Esophagus squamous epithelium (tissue), 4 donors: ENCODE measurements at regions not wholly inside any gene's neighbourhood (a gene's known extent, or its start where the extent isn't known, plus 50 kb on each side); places are given as distances from the start of the nearest gene placed in this dataset.

ENCODE experiments used
- CTCF ChIP-seq, 6 experiments: fragments of 450-650 bp in 4 of 6; fragments of 200-600 bp in 2 of 6; sonication (generic) in 2 of 6; IDR thresholded peaks; one replicate each; pipeline ENCODE4 v1.5.1; 2016 to 2019; ENCODE audit warnings: antibody characterized with exemption in 6 of 6, mild to moderate bottlenecking in 4 of 6, moderate library complexity in 4 of 6
- POLR2A ChIP-seq, 4 donors: fragments of 450-650 bp; IDR thresholded peaks; one replicate each; pipeline ENCODE4 v1.6.1; 2017; ENCODE audit warnings: antibody characterized with exemption in 4 of 4, mild to moderate bottlenecking in 4 of 4, moderate library complexity in 3 of 4

GRCh38 chr14:89721956-89722355, 232.6 kb downstream of the EFCAB11 start:
- TF ChIP-seq CTCF (IDR thresholded peaks at IDR 0.05): no peak
- no peak for TF ChIP-seq POLR2A (IDR thresholded peaks at IDR 0.05)
